Mesothelial cell of epicardium (in vitro differentiated cells): ENCODE measurements at regions not wholly inside any gene's neighbourhood (a gene's known extent, or its start where the extent isn't known, plus 50 kb on each side); places are given as distances from the start of the nearest gene placed in this dataset.
"Not testable (repeated sequence)": the region's sequence is repeated elsewhere in the genome, so short reads cannot be mapped to it uniquely, and the experiment has no call there.

Experiments
- DNase-seq, 2 experiments: peaks; one replicate each; pipeline ENCODE4 v3.0.0; 2021; ENCODE audit warnings: low spot score in 2 of 2; ENCODE audit not compliant: unreplicated experiment in 2 of 2
- H3K27ac Mint-ChIP-seq: 2 replicates; pipeline ENCODE4 v1.8.0; 2021; ENCODE audit warnings: mixed read lengths
- H3K27me3 Mint-ChIP-seq: 2 replicates; pipeline ENCODE4 v1.8.0; 2021; ENCODE audit warnings: low read depth, mixed read lengths
- H3K36me3 Mint-ChIP-seq: 2 replicates; pipeline ENCODE4 v1.8.0; 2021; ENCODE audit warnings: mixed read lengths
- H3K4me1 Mint-ChIP-seq: 2 replicates; pipeline ENCODE4 v1.8.0; 2021; ENCODE audit warnings: mixed read lengths
- H3K4me3 Mint-ChIP-seq: 2 replicates; pipeline ENCODE4 v1.8.0; 2021; ENCODE audit warnings: mild to moderate bottlenecking, moderate library complexity, mixed read lengths
- H3K9me3 Mint-ChIP-seq: 2 replicates; pipeline ENCODE4 v1.8.0; 2021; ENCODE audit warnings: mixed read lengths
- CTCF ChIP-seq: fragments of 200-600 bp; sonication (generic); IDR thresholded peaks from one replicate; pipeline ENCODE4 v1.5.0; 2021; ENCODE audit warnings: antibody characterized with exemption; ENCODE audit not compliant: unreplicated experiment

DNA sequence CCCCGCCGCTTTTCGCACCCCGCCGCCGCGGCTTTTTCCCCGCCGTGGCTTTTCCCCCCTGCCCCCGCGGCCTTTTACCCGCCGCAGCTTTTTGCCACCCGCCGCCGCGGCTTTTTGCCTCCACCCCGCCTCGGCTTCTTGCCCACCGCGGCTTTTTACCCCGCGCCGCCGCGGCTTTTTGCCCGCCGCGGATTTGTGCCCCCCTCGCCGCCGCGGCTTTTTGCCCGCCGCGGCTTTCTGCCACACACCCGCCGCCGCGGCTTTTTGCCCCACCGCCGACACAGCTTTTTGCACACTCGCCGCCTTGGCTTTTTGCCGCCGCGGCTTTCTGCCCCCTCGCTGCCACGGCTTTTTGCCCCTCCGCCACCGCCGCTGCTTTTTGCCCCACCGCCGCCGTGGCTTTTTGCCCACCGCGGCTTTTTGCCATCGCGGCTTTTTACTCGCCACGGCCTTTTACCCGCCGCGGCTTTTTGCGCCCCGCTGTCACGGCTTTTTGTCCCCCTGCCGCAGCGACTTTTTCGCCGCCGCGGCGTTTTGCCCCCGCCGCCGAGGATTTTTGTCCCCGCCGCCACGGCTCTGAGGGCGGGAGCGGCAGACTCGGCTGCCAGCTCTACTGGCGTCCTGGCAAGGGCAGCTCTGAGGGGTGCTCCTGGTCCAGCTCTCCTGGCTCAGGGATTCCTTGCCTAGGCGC, 473.6 kb downstream of the FAM72C start:
- peak in 1 of 2 experiments; percentile 8 for DNase-seq
- Mint-ChIP-seq H3K27me3 (peaks cover 11% of the 10 kb centered on the region), H3K9me3 (peaks cover 14% of the 10 kb centered on the region)
- H3K4me3 Mint-ChIP-seq, H3K27ac Mint-ChIP-seq, H3K36me3 Mint-ChIP-seq, H3K4me1 Mint-ChIP-seq: not testable (repeated sequence)

DNA sequence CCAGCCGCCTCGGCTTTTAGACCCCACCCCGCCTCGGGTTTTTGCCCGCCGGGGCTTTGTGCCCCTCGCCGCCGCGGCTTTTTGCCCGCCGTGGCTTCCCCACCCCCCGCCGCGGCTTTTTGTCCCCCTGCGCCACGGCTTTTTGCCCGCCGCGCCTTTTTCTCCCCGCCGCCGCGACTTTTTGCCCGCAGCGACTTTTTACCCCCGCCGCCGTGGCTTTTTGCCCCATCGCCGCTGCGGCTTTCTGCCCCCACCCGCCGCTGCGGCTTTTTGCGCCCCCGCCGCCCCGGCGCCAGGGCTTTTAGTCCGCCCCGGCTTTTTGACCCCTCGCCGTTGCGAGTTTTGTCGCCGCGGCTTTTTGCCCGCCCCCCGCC, 474.4 kb downstream of the FAM72C start:
- DNase-seq, result peak in 1 of 2 experiments; percentile 17
- no peak for TF ChIP-seq CTCF
- Mint-ChIP-seq H3K4me1 (no peaks in the 10 kb centered on the region), H3K27ac (no peak overlapping the region), H3K9me3 (peaks cover 6% of the 10 kb centered on the region), H3K36me3 (peaks cover 3% of the 10 kb centered on the region), H3K27me3 (peaks cover 6% of the 10 kb centered on the region), H3K4me3 (no peak overlapping the region)

DNA sequence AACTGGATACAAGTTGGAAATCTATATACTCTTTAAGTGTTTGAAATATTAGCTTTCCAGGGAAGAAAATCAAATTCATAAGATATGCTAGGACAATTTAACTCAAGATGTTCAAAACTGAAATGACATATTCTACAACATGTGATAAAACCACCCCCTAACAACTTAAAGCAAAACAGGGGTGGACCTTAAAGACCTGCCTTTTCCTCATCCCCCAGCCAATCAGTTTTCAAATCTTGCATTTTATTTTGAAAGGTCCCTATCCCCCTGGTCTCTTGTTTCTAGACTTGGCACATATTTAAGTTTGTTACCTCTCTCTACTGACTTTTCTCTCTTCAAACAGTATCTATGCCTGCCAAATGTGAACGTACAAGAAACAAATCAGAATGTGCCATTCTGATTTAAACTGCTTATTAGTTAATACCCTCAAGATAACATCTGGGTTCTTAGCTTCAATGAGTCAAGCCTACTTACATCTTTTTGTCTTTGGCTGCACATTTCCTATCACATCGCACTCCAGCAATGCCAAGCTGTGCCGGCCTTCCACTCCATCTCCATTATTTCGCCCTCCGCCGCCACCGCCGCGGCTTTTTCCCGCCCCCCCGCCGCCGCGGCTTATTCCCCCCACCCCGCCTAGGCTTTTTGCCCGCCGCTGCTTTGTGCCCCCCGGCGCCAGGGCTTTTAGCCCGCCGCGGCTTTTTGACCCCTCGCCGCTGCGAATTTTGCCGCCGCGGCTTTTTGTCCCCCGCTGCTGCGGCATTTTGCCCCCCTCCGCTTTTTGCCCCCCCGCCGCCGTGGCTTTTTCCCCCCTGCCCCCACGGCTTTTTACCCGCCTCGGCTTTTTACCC, 475.0 kb downstream of the FAM72C start:
- not testable (repeated sequence) for H3K4me1 Mint-ChIP-seq, H3K4me3 Mint-ChIP-seq, H3K27ac Mint-ChIP-seq, H3K36me3 Mint-ChIP-seq, H3K27me3 Mint-ChIP-seq, DNase-seq, H3K9me3 Mint-ChIP-seq
